SK-N-SH (cell line): ENCODE measurements at regions not wholly inside any gene's neighbourhood (a gene's known extent, or its start where the extent isn't known, plus 50 kb on each side); places are given as distances from the start of the nearest gene placed in this dataset.

Source experiments
- CTCF ChIA-PET: fragments of 300-600, 350-600 bp; formaldehyde crosslinking; extraction: SDS; loops from one replicate; lab custom pipeline; 2021; lab: Yijun Ruan, JAX
- POLR2A ChIA-PET: fragments of 350-600 bp; sonication (Branson Sonifier 250); formaldehyde crosslinking; extraction: SDS; loops from one replicate; lab custom pipeline; 2020; ENCODE audit warnings: antibody characterized with exemption, inconsistent platforms; lab: Yijun Ruan, JAX
- DNase-seq: peaks from one replicate; pipeline ENCODE4 v3.0.0; 2012
- H2AFZ ChIP-seq: fragments of 200-600 bp; sonication (generic); 2 replicates; pipeline ENCODE4 v1.8.1; 2016; ENCODE audit warnings: antibody characterized with exemption, mild to moderate bottlenecking, low read depth
- H3F3A ChIP-seq: fragments of 200-600 bp; sonication (generic); replicated peaks from 2 replicates; pipeline ENCODE3; 2016; ENCODE audit warnings: antibody characterized with exemption, mild to moderate bottlenecking; ENCODE audit not compliant: insufficient read depth
- H3K27ac ChIP-seq, 2 experiments: fragments of 200-500 bp in 1 of 2; fragments of 200-600 bp in 1 of 2; sonication (Bioruptor generic) in 1 of 2; sonication (generic), shearing (Covaris generic) in 1 of 2; 2 replicates each; pipeline versions ENCODE4 v1.5.1 to v1.6.1; 2014 to 2016; ENCODE audit warnings: low read depth in 2 of 2, inconsistent platforms in 1 of 2, low read length in 1 of 2, mild to moderate bottlenecking in 1 of 2, mixed read lengths in 1 of 2
- H3K27me3 ChIP-seq: fragments of 200-600 bp; sonication (generic), shearing (Covaris generic); 2 replicates; pipeline ENCODE4 v1.6.1; 2016; ENCODE audit warnings: mixed run types; ENCODE audit not compliant: insufficient read depth
- H3K36me3 ChIP-seq, 2 experiments: fragments of 200-500 bp in 1 of 2; fragments of 200-600 bp in 1 of 2; sonication (Bioruptor generic) in 1 of 2; sonication (generic) in 1 of 2; replicated peaks in 1 of 2; 2 replicates each; pipeline versions ENCODE3 to v1.5.1; 2014 to 2016; ENCODE audit warnings: low read length in 1 of 2, mild to moderate bottlenecking in 1 of 2; ENCODE audit not compliant: insufficient read depth in 2 of 2, control insufficient read depth in 1 of 2
- H3K4me1 ChIP-seq, 2 experiments: fragments of 200-500 bp in 1 of 2; fragments of 200-600 bp in 1 of 2; sonication (Bioruptor generic) in 1 of 2; sonication (generic), shearing (Covaris generic) in 1 of 2; 2 replicates each; pipeline versions ENCODE4 v1.5.1 to v1.6.1; 2014 to 2016; ENCODE audit warnings: low read depth in 1 of 2, low read length in 1 of 2, mixed run types in 1 of 2; ENCODE audit not compliant: insufficient read depth in 2 of 2, control insufficient read depth in 1 of 2
- H3K4me2 ChIP-seq: fragments of 200-600 bp; sonication (generic), shearing (Covaris generic); 2 replicates; pipeline ENCODE4 v1.6.1; 2017; ENCODE audit warnings: mixed run types
- H3K4me3 ChIP-seq, 2 experiments: fragments of 200-500 bp in 1 of 2; fragments of 200-600 bp in 1 of 2; sonication (Bioruptor generic) in 1 of 2; sonication (generic), shearing (Covaris generic) in 1 of 2; 2 replicates each; pipeline versions ENCODE4 v1.5.1 to v1.8.1; 2014 to 2016; ENCODE audit warnings: low read depth in 2 of 2, inconsistent platforms in 1 of 2, low read length in 1 of 2, mild to moderate bottlenecking in 1 of 2, mixed read lengths in 1 of 2, moderate library complexity in 1 of 2
- H3K79me2 ChIP-seq: fragments of 200-600 bp; sonication (generic); 2 replicates; pipeline ENCODE4 v1.8.1; 2017; ENCODE audit warnings: mild to moderate bottlenecking; ENCODE audit not compliant: insufficient read depth
- H3K9ac ChIP-seq: fragments of 200-600 bp; sonication (generic); 2 replicates; pipeline ENCODE4 v1.6.1; 2017; ENCODE audit warnings: mixed run types
- H3K9me2 ChIP-seq: fragments of 200-600 bp; sonication (generic); 2 replicates; pipeline ENCODE4 v1.6.1; 2017; ENCODE audit warnings: mixed run types
- H3K9me3 ChIP-seq: fragments of 200-600 bp; sonication (generic); 2 replicates; pipeline ENCODE4 v1.6.1; 2017; ENCODE audit warnings: mixed run types, mild to moderate bottlenecking, moderate library complexity
- H4K20me1 ChIP-seq: fragments of 200-600 bp; sonication (generic); 2 replicates; pipeline ENCODE4 v1.6.1; 2017; ENCODE audit warnings: mild to moderate bottlenecking, mixed run types; ENCODE audit not compliant: insufficient read depth
- CHD2 ChIP-seq: fragments of 150-350 bp; IDR thresholded peaks from 2 replicates; pipeline ENCODE4 v1.6.1; 2018; ENCODE audit warnings: low read length; ENCODE audit not compliant: partially characterized antibody
- CTCF ChIP-seq: fragments of 200-600 bp; sonication (generic); IDR thresholded peaks from 2 replicates; pipeline ENCODE4 v1.6.1; 2017; ENCODE audit warnings: antibody characterized with exemption, mild to moderate bottlenecking, moderate library complexity
- ELF1 ChIP-seq: IDR thresholded peaks from 2 replicates; pipeline ENCODE4 v1.4.0; 2012
- EP300 ChIP-seq, 2 experiments: IDR thresholded peaks; 2 replicates each; pipeline versions ENCODE4 v1.4.0 to v1.6.1; 2012; ENCODE audit warnings: borderline replicate concordance in 1 of 2, low read depth in 1 of 2, low read length in 1 of 2
- FOSL2 ChIP-seq: IDR thresholded peaks from 2 replicates; pipeline ENCODE4 v1.4.0; 2012; ENCODE audit warnings: low read depth, mild to moderate bottlenecking, moderate library complexity, borderline replicate concordance
- GATA2 ChIP-seq: sonication (generic); formaldehyde crosslinking; IDR thresholded peaks from 2 replicates; pipeline ENCODE4 v1.5.0; 2020; ENCODE audit warnings: mild to moderate bottlenecking, missing genetic modification reagents
- IRF3 ChIP-seq: fragments of 150-350 bp; IDR thresholded peaks from 2 replicates; pipeline ENCODE4 v1.6.1; 2016; ENCODE audit warnings: mild to moderate bottlenecking, low read depth, low read length
- JUND ChIP-seq: IDR thresholded peaks from 2 replicates; pipeline ENCODE4 v1.4.0; 2012
- MXI1 ChIP-seq: IDR thresholded peaks from 2 replicates; pipeline ENCODE4 v1.6.1; 2012; ENCODE audit warnings: mild to moderate bottlenecking, low read depth, low read length, improper control_type of control experiment
- PBX3 ChIP-seq: IDR thresholded peaks from 2 replicates; pipeline ENCODE4; 2012
- POLR2AphosphoS5 ChIP-seq: IDR thresholded peaks from 2 replicates; pipeline ENCODE4 v1.6.1; 2012; ENCODE audit warnings: low read depth, low read length
- RAD21 ChIP-seq: IDR thresholded peaks from 2 replicates; pipeline ENCODE4 v1.6.1; 2012; ENCODE audit warnings: mild to moderate bottlenecking, low read length
- RCOR1 ChIP-seq: fragments of 150-350 bp; IDR thresholded peaks from 2 replicates; pipeline ENCODE4 v1.6.1; 2017; ENCODE audit warnings: antibody characterized with exemption, low read length
- RFX5 ChIP-seq: IDR thresholded peaks from 2 replicates; pipeline ENCODE4 v1.6.1; 2012; ENCODE audit warnings: mild to moderate bottlenecking, improper control_type of control experiment, low read length
- RXRA ChIP-seq: IDR thresholded peaks from 2 replicates; pipeline ENCODE4 v1.4.0; 2012; ENCODE audit warnings: low read depth, mild to moderate bottlenecking, borderline replicate concordance
- SIN3A ChIP-seq: IDR thresholded peaks from 2 replicates; pipeline ENCODE4 v1.6.1; 2012; ENCODE audit warnings: low read depth, mild to moderate bottlenecking, low read length, moderate library complexity, borderline replicate concordance
- SMC3 ChIP-seq: IDR thresholded peaks from 2 replicates; pipeline ENCODE4 v1.6.1; 2012; ENCODE audit warnings: low read depth, low read length, improper control_type of control experiment
- TAF1 ChIP-seq: IDR thresholded peaks from 2 replicates; pipeline ENCODE4 v1.6.1; 2012; ENCODE audit warnings: low read depth, mild to moderate bottlenecking, low read length, moderate library complexity, borderline replicate concordance
- TEAD4 ChIP-seq: IDR thresholded peaks from 2 replicates; pipeline ENCODE4 v1.4.0; 2012; ENCODE audit warnings: mild to moderate bottlenecking, borderline replicate concordance; ENCODE audit not compliant: insufficient read depth
- USF2 ChIP-seq: fragments of 150-350 bp; IDR thresholded peaks from 2 replicates; pipeline ENCODE4 v1.6.1; 2017; ENCODE audit warnings: antibody characterized with exemption, low read length, low read depth, borderline replicate concordance
- YY1 ChIP-seq: IDR thresholded peaks from 2 replicates; pipeline ENCODE4 v1.4.0; 2012; ENCODE audit warnings: low read depth, mild to moderate bottlenecking
- ZBTB33 ChIP-seq: IDR thresholded peaks from 2 replicates; pipeline ENCODE4 v1.4.0; 2012; ENCODE audit warnings: low read depth, borderline replicate concordance
- WGBS: methylation state at CpG from one replicate; pipeline ENCODE4 v1.1.6; 2017; ENCODE audit warnings: low lambda C conversion rate; 5-methylcytosine and 5-hydroxymethylcytosine counted together

GRCh38 chr1:182293119-182293589 lies 98.4 kb downstream of the GLUL start:
- Histone ChIP-seq H3K4me2 (no peak overlapping the region), H3K9me2 (no peaks in the 10 kb centered on the region), H2AFZ (no peak overlapping the region), H4K20me1 (no peaks in the 10 kb centered on the region), H3K27me3 (no peaks in the 10 kb centered on the region), H3K9ac (no peak overlapping the region), H3F3A (no peaks in the 10 kb centered on the region), H3K4me3 (no peak overlapping the region), H3K9me3 (no peaks in the 10 kb centered on the region), H3K27ac (no peak overlapping the region), H3K4me1 (no peaks in the 10 kb centered on the region), H3K36me3 (no peaks in the 10 kb centered on the region), H3K79me2 (no peaks in the 10 kb centered on the region)
- DNase-seq = no peak
- ChIA-PET POLR2A (no interaction called here), CTCF (no interaction called here)
- WGBS = 16% methylated on average over 5 of the region's 5 CpGs
- TF ChIP-seq RCOR1 (no peak), TAF1 (no peak), FOSL2 (no peak)

GRCh38 chr1:182292193-182292741 lies 99.3 kb downstream of the GLUL start:
- ChIA-PET POLR2A (no interaction called here), CTCF (interaction anchor here (0.7 kb wide), 1 partner anchor 215 kb away, joined by 3 read pairs; no protein-coding TSS in a partner anchor)
- no peaks in the 10 kb centered on the region for H3K9me3 ChIP-seq
- no peaks in the 10 kb centered on the region for H3F3A ChIP-seq
- H3K27me3 ChIP-seq = no peaks in the 10 kb centered on the region
- no peaks in the 10 kb centered on the region for H3K9me2 ChIP-seq
- no peak for DNase-seq
- no peaks in the 10 kb centered on the region for H3K79me2 ChIP-seq
- H4K20me1 ChIP-seq = no peaks in the 10 kb centered on the region
- no peak overlapping the region for H3K4me3 ChIP-seq
- H3K9ac ChIP-seq = no peak overlapping the region
- H2AFZ ChIP-seq = no peak overlapping the region
- no peak overlapping the region for H3K27ac ChIP-seq
- H3K4me1 ChIP-seq = no peaks in the 10 kb centered on the region
- 34% methylated on average over 8 of the region's 8 CpGs for WGBS
- H3K36me3 ChIP-seq = no peaks in the 10 kb centered on the region
- H3K4me2 ChIP-seq = no peak overlapping the region
- TF ChIP-seq RXRA (no peak), MXI1 (no peak), IRF3 (no peak), YY1 (no peak), RFX5 (no peak), SIN3A (no peak), CTCF (no peak), GATA2 (CRISPR knock-in tag) (no peak), SMC3 (no peak), TEAD4 (no peak), ZBTB33 (no peak), POLR2AphosphoS5 (no peak), RAD21 (no peak), PBX3 (no peak), ELF1 (no peak), USF2 (no peak), CHD2 (no peak), EP300 (IDR thresholded peaks at IDR 0.05; ENCODE audit: borderline replicate concordance in 1 of 2, low read depth in 1 of 2, low read length in 1 of 2) (no peak), JUND (no peak)
